ENCODE measurements at regions not wholly inside any gene's neighbourhood (a gene's known extent, or its start where the extent isn't known, plus 50 kb on each side); places are given as distances from the start of the nearest gene placed in this dataset.

DNA sequence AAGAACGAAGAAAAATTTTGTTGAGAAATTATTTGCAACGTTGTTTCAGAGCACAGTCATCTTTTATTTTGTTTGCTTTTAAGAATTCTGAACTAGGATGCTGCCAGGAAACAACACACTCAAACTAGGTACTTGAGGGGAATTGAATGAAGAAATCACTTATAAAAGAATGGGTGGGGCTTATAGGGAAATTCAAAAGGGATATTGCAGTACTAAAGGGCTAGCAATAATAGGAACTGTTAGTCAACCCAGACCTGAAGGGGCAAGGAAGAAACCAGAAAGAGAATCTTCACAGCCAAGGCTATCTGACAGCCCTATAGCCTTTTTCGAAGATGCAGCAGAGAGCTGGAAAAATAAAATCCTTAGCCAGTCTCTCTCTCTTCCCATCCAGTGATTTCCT, 179.3 kb downstream of the RPRM start:
- TF ChIP-seq, protein P1, sequence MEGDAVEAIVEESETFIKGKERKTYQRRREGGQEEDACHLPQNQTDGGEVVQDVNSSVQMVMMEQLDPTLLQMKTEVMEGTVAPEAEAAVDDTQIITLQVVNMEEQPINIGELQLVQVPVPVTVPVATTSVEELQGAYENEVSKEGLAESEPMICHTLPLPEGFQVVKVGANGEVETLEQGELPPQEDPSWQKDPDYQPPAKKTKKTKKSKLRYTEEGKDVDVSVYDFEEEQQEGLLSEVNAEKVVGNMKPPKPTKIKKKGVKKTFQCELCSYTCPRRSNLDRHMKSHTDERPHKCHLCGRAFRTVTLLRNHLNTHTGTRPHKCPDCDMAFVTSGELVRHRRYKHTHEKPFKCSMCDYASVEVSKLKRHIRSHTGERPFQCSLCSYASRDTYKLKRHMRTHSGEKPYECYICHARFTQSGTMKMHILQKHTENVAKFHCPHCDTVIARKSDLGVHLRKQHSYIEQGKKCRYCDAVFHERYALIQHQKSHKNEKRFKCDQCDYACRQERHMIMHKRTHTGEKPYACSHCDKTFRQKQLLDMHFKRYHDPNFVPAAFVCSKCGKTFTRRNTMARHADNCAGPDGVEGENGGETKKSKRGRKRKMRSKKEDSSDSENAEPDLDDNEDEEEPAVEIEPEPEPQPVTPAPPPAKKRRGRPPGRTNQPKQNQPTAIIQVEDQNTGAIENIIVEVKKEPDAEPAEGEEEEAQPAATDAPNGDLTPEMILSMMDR (IDR thresholded peaks at IDR 0.05), result no peak
- TF ChIP-seq POLR2A (IDR thresholded peaks at IDR 0.05), result no peak
